ENCODE measurements at regions not wholly inside any gene's neighbourhood (a gene's known extent, or its start where the extent isn't known, plus 50 kb on each side); places are given as distances from the start of the nearest gene placed in this dataset.

DNA sequence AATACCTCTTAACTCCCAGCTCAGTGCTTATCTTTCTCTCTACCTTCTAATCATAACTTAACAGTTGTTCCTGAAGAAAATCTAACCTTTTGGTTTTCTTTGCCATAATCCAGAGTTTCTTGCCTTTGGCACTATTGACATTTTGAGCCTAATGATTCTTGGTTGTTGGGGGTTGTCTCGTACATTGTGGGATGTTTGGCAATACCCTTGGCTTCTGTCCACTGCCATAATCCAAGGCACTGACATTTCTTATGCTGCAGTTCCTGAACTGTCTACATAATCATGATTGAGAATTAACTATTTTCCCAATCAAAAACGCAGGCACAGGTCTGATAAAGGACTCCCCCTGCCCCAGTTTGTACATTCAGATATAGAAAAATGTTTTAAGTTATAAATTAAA lies 203.2 kb upstream of the MEX3C start:
- no peaks in the 10 kb centered on the region for H3K36me3 ChIP-seq (ENCODE audit: control insufficient read depth, insufficient read depth, low read length)
- TF ChIP-seq, protein P1, sequence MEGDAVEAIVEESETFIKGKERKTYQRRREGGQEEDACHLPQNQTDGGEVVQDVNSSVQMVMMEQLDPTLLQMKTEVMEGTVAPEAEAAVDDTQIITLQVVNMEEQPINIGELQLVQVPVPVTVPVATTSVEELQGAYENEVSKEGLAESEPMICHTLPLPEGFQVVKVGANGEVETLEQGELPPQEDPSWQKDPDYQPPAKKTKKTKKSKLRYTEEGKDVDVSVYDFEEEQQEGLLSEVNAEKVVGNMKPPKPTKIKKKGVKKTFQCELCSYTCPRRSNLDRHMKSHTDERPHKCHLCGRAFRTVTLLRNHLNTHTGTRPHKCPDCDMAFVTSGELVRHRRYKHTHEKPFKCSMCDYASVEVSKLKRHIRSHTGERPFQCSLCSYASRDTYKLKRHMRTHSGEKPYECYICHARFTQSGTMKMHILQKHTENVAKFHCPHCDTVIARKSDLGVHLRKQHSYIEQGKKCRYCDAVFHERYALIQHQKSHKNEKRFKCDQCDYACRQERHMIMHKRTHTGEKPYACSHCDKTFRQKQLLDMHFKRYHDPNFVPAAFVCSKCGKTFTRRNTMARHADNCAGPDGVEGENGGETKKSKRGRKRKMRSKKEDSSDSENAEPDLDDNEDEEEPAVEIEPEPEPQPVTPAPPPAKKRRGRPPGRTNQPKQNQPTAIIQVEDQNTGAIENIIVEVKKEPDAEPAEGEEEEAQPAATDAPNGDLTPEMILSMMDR (IDR thresholded peaks at IDR 0.05; ENCODE audit: insufficient read depth, low read length, poor library complexity, severe bottlenecking) = no peak
- no peak for DNase-seq (ENCODE audit: low read depth)
- no peak overlapping the region for H3K4me3 ChIP-seq (ENCODE audit: low read depth, low read length)
- no peaks in the 10 kb centered on the region for H3K27me3 ChIP-seq (ENCODE audit: control insufficient read depth, insufficient read depth, low read length)

DNA sequence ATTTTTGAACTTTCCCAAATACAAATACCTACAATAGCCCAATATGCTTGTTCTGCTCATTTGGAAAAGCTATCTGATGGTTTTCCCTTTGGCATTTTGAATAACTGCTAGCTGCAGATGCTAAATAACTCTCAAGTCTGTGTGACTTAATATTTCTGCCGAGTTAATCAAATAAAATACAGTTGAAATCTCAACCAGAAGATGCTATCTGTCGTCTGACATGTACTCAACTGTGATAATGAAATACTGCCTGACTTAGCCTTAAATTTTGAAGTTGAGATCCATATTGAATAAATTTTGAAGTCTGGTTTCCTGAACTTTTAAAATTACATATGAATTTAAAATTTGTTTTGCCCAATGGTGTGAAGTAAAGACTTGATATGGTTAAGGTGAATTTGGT lies 204.4 kb upstream of the MEX3C start:
- DNase-seq (ENCODE audit: low read depth) = no peak
- TF ChIP-seq, protein P1 (IDR thresholded peaks at IDR 0.05; ENCODE audit: insufficient read depth, low read length, poor library complexity, severe bottlenecking) = no peak

DNA sequence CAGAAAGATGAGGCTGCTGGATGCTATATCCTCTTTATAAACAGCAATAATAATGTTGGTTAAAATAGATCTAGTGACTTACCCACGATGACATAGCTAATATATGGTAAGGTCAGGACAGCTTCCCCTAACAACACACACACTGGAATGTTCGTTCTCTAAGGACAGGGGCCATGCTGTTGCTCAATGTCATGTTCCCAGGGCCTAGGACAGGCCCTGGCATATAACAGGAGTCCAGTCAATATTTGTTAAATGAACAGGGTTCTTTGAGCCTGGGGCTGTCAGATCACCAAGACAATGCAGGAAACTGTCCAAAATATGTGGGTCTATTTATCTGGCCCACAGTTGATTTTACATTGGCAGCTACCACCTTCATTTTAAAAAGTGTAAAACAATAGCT lies 207.1 kb upstream of the MEX3C start:
- Histone ChIP-seq H3K27me3 (ENCODE audit: control insufficient read depth, insufficient read depth, low read length) (no peaks in the 10 kb centered on the region), H3K4me3 (ENCODE audit: low read depth, low read length) (no peak overlapping the region), H3K36me3 (ENCODE audit: control insufficient read depth, insufficient read depth, low read length) (no peaks in the 10 kb centered on the region)
- DNase-seq (ENCODE audit: low read depth) = no peak
- TF ChIP-seq, protein P1 (IDR thresholded peaks at IDR 0.05; ENCODE audit: insufficient read depth, low read length, poor library complexity, severe bottlenecking) = no peak

More for the DNA sequence above, 204.4 kb upstream of the MEX3C start:
- Histone ChIP-seq H3K4me3 (ENCODE audit: low read depth, low read length) (no peak overlapping the region), H3K27me3 (ENCODE audit: control insufficient read depth, insufficient read depth, low read length) (no peaks in the 10 kb centered on the region), H3K36me3 (ENCODE audit: control insufficient read depth, insufficient read depth, low read length) (no peaks in the 10 kb centered on the region)

DNA sequence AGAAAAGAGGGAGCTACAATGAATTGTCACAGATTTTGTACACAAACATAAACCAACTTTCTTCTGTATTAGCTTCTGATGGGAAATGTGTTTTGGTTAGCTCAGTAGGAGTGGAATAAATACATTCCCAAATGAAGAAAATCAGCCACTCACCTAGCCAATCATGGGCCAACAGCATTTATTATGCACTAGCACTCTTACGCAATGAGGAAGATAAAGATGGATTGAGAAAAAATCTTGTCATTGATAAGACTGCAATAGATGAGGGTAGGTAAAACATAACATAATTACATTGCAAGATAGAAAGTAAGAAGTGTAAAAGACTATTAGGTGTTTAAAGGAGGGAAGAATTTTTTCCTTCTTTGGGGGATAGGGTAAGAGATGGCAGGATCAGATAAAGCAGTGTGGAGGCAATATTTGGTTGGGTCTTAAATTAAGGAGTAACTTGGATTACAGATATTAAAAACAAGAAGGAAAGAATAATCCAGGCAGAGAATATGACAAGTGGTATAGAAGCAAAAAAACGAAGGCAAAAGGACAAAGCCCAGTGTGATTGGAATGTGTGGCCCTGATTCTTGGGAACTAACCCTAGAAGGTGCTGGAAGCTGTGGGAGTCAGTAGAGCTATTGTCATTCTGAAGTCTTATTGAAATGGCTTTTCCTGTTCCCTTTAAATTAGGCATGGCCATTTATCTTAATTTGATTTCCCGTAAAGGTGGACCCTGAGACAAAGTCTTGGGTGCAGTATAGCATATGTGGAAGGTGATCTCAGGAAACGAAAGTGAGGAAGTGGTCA lies 208.4 kb upstream of the MEX3C start:
- TF ChIP-seq, protein P1 (IDR thresholded peaks at IDR 0.05; ENCODE audit: insufficient read depth, low read length, poor library complexity, severe bottlenecking) = no peak
- no peak for DNase-seq (ENCODE audit: low read depth)
- H3K27me3 ChIP-seq (ENCODE audit: control insufficient read depth, insufficient read depth, low read length) = no peaks in the 10 kb centered on the region
- H3K4me3 ChIP-seq (ENCODE audit: low read depth, low read length) = no peak overlapping the region
- H3K36me3 ChIP-seq (ENCODE audit: control insufficient read depth, insufficient read depth, low read length) = no peaks in the 10 kb centered on the region

DNA sequence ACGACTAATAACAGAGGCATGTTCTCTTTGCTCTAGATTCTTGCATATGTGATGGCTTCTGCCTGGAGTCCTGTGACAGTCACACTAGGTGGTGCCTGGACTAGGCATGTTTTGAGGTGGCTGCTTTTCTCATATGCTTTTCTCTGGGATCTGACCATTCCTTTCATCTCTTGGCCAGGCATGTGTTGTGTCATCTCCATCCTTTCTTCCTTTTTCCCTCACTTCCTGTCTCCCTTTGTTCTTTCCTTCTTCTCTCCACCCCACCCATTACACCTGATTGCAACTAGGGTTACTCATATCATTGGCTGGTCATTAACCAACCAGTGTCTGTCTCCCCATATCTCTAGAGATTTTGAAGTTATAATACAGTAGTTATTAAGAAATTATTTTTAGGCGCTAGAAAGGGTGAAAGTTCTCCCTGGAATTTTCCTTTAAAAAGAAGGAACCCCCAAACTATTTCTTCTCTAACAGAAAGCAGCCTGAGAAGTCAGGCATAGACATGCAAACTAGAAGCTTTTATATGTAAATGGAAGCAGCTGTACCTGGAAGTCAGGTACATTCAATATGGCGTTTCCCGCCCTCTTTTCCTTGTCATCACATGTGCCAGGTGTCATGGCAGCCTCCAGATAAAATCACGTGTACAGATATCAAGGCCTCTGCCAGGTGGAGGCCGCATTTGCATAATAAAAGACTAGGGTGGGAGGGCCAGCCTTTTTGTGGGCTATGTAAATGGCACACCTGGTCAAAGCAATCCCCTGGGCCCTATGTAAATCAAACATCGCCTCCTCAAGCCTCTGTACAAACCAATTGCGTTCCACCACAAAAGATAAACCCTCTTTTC lies 220.4 kb upstream of the MEX3C start:
- DNase-seq (ENCODE audit: low read depth) = no peak
- TF ChIP-seq, protein P1 (IDR thresholded peaks at IDR 0.05; ENCODE audit: insufficient read depth, low read length, poor library complexity, severe bottlenecking) = no peak
- no peak overlapping the region for H3K4me3 ChIP-seq (ENCODE audit: low read depth, low read length)

More for the DNA sequence above, 220.4 kb upstream of the MEX3C start:
- Histone ChIP-seq H3K36me3 (ENCODE audit: control insufficient read depth, insufficient read depth, low read length) (no peaks in the 10 kb centered on the region), H3K27me3 (ENCODE audit: control insufficient read depth, insufficient read depth, low read length) (no peaks in the 10 kb centered on the region)

Measured in kidney epithelial cell (primary cell).